Liver (tissue), 8 donors: ENCODE measurements at regions not wholly inside any gene's neighbourhood (a gene's known extent, or its start where the extent isn't known, plus 50 kb on each side); places are given as distances from the start of the nearest gene placed in this dataset.

Experiments
- DNase-seq: peaks from one replicate; pipeline ENCODE4 v3.0.0-alpha.2; 2017; ENCODE audit warnings: low spot score
- H3K27ac ChIP-seq, 2 donors: one replicate each; pipeline ENCODE4 v1.7.0; 2013; ENCODE audit warnings: inconsistent platforms in 2 of 2, low read length in 2 of 2, control low read depth in 1 of 2, low read depth in 1 of 2, mild to moderate bottlenecking in 1 of 2
- H3K27me3 ChIP-seq, 4 donors: one replicate each; pipeline versions ENCODE4 v1.6.1 to v1.7.0; 2013; ENCODE audit warnings: low read length in 3 of 4, inconsistent platforms in 1 of 4, mild to moderate bottlenecking in 1 of 4, moderate library complexity in 1 of 4; ENCODE audit not compliant: control insufficient read depth in 4 of 4, insufficient read depth in 4 of 4
- H3K36me3 ChIP-seq, 4 donors: one replicate each; pipeline versions ENCODE4 v1.6.1 to v1.7.0; 2013; ENCODE audit warnings: low read length in 3 of 4, mild to moderate bottlenecking in 3 of 4, low read depth in 1 of 4, moderate library complexity in 1 of 4; ENCODE audit not compliant: control insufficient read depth in 4 of 4, insufficient read depth in 3 of 4
- H3K4me1 ChIP-seq, 4 donors: one replicate each; pipeline versions ENCODE4 v1.6.1 to v1.7.0; 2013; ENCODE audit warnings: low read length in 3 of 4, mild to moderate bottlenecking in 3 of 4, moderate library complexity in 1 of 4; ENCODE audit not compliant: control insufficient read depth in 4 of 4, insufficient read depth in 4 of 4
- H3K4me3 ChIP-seq, 3 donors: one replicate each; pipeline versions ENCODE4 v1.6.1 to v1.7.0; 2013; ENCODE audit warnings: low read length in 3 of 3, control low read depth in 1 of 3, low read depth in 1 of 3, mild to moderate bottlenecking in 1 of 3
- H3K9ac ChIP-seq, 2 donors: one replicate each; pipeline ENCODE4 v1.7.0; 2013; ENCODE audit warnings: low read length in 2 of 2, mild to moderate bottlenecking in 2 of 2, moderate library complexity in 2 of 2, control low read depth in 1 of 2, low read depth in 1 of 2
- H3K9me3 ChIP-seq, 4 donors: one replicate each; pipeline versions ENCODE4 v1.6.1 to v1.7.0; 2013; ENCODE audit warnings: low read length in 3 of 4; ENCODE audit not compliant: control insufficient read depth in 4 of 4
- ATF3 ChIP-seq: IDR thresholded peaks from 2 replicates; pipeline ENCODE4 v1.6.1; 2016; ENCODE audit warnings: antibody characterized with exemption
- CTCF ChIP-seq: fragments of 150-350 bp; IDR thresholded peaks from 2 replicates; pipeline ENCODE4 v1.5.1; 2017; ENCODE audit warnings: improper control_type of control experiment, low read depth, low read length; ENCODE audit not compliant: missing input control
- EGR1 ChIP-seq, 2 donors: IDR thresholded peaks; 2 replicates each; pipeline ENCODE4 v1.6.1; 2016 to 2018; ENCODE audit warnings: antibody characterized with exemption in 2 of 2, low read depth in 2 of 2
- FOXA1 ChIP-seq: IDR thresholded peaks from 2 replicates; pipeline ENCODE4 v1.6.1; 2016; ENCODE audit warnings: antibody characterized with exemption
- FOXA2 ChIP-seq: IDR thresholded peaks from 2 replicates; pipeline ENCODE4 v1.6.1; 2016; ENCODE audit warnings: antibody characterized with exemption
- GABPA ChIP-seq, 2 donors: IDR thresholded peaks in 1 of 2; conservative IDR thresholded peaks in 1 of 2; 2 replicates each; pipeline ENCODE4 v1.6.1; 2016; ENCODE audit warnings: antibody characterized with exemption in 2 of 2, mild to moderate bottlenecking in 1 of 2, moderate library complexity in 1 of 2
- HNF4G ChIP-seq: IDR thresholded peaks from 2 replicates; pipeline ENCODE4 v1.6.1; 2016; ENCODE audit warnings: antibody characterized with exemption
- JUND ChIP-seq, 2 donors: IDR thresholded peaks; 2 replicates each; pipeline ENCODE4 v1.6.1; 2016; ENCODE audit warnings: antibody characterized with exemption in 2 of 2
- MAX ChIP-seq: IDR thresholded peaks from 2 replicates; pipeline ENCODE4 v1.6.1; 2016; ENCODE audit warnings: antibody characterized with exemption
- NR2F2 ChIP-seq: IDR thresholded peaks from 2 replicates; pipeline ENCODE4 v1.6.1; 2016; ENCODE audit warnings: antibody characterized with exemption
- SP1 ChIP-seq: IDR thresholded peaks from 2 replicates; pipeline ENCODE4 v1.6.1; 2018; ENCODE audit warnings: antibody characterized with exemption, mild to moderate bottlenecking
- YY1 ChIP-seq: IDR thresholded peaks from 2 replicates; pipeline ENCODE4 v1.6.1; 2016; ENCODE audit warnings: antibody characterized with exemption, mild to moderate bottlenecking
- WGBS: extraction: QIAGEN DNeasy Blood & Tissue Kit; methylation state at CpG from one replicate; pipeline ENCODE4 v1.1.7; 2013; 5-methylcytosine and 5-hydroxymethylcytosine counted together
- TF ChIP-seq, protein P1 (sequence below): IDR thresholded peaks from 2 replicates; pipeline ENCODE4 v1.6.1; 2016; ENCODE audit warnings: antibody characterized with exemption
- donor health status: healthy.
- donor health status: healthy.
- donor health status: healthy.
- donor health status: healthy.
- donor health status: healthy.

- TF ChIP-seq CTCF (no peak), JUND (IDR thresholded peaks at IDR 0.05) (no peak), HNF4G (no peak), FOXA2 (no peak), ATF3 (no peak), EGR1 (IDR thresholded peaks at IDR 0.05; ENCODE audit: low read depth in 2 of 2) (no peak)
These were observed 337.7 kb downstream of the DYSF start (continued) for GRCh38 chr2:71791061-71791450.

- no peak overlapping the region for H3K9ac ChIP-seq
- TF ChIP-seq MAX (no peak), SP1 (no peak), FOXA1 (no peak), YY1 (no peak), ATF3 (no peak), NR2F2 (no peak), CTCF (no peak), FOXA2 (no peak), HNF4G (no peak), GABPA (IDR thresholded peaks at IDR 0.05 in 1 of 2, conservative IDR thresholded peaks at IDR 0.05 in 1 of 2) (no peak)
- TF ChIP-seq, protein P1, sequence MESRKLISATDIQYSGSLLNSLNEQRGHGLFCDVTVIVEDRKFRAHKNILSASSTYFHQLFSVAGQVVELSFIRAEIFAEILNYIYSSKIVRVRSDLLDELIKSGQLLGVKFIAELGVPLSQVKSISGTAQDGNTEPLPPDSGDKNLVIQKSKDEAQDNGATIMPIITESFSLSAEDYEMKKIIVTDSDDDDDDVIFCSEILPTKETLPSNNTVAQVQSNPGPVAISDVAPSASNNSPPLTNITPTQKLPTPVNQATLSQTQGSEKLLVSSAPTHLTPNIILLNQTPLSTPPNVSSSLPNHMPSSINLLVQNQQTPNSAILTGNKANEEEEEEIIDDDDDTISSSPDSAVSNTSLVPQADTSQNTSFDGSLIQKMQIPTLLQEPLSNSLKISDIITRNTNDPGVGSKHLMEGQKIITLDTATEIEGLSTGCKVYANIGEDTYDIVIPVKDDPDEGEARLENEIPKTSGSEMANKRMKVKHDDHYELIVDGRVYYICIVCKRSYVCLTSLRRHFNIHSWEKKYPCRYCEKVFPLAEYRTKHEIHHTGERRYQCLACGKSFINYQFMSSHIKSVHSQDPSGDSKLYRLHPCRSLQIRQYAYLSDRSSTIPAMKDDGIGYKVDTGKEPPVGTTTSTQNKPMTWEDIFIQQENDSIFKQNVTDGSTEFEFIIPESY, result no peak
- DNase-seq, result no peak
- 90% methylated on average over 11 of the region's 11 CpGs for WGBS
- no peaks in the 10 kb centered on the region for H3K27me3 ChIP-seq
- H3K36me3 ChIP-seq, result no peaks in the 10 kb centered on the region
- no peak overlapping the region for H3K27ac ChIP-seq
- H3K9me3 ChIP-seq, result no peaks in the 10 kb centered on the region
- H3K4me1 ChIP-seq, result no peaks in the 10 kb centered on the region
- no peak overlapping the region for H3K4me3 ChIP-seq
These were observed 337.1 kb downstream of the DYSF start for GRCh38 chr2:71790226-71791060.
